ENCODE measurements at regions not wholly inside any gene's neighbourhood (a gene's known extent, or its start where the extent isn't known, plus 50 kb on each side); places are given as distances from the start of the nearest gene placed in this dataset.

DNA sequence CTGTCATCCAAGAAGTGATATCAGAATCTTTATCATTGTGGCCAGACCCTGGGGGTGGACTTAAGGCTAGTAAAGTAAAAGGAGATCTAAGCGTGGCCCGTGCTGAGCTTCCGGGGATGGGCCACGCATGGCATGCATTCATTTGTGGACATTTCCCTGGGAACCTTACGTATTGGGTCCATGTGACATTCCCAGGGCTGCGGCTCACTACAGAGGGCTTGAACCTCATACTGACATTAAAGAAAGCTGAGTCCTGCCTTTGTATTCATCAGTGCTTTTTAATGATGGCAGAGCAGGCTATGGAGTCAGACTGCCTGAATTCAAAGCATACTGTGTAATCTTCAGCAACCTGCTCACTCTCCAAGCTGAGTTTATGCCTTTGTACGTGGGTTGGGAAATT, 152.2 kb upstream of the AFDN start:
- H3K36me3 ChIP-seq (ENCODE audit: control insufficient read depth in 2 of 2, extremely low read depth in 1 of 2, insufficient read depth in 2 of 2, low read length in 2 of 2) = no peaks in the 10 kb centered on the region
- dilution Hi-C loops (cut with MboI; ENCODE audit: extremely low pct_ligation_motif_present, low sequenced_read_pairs) = no loop called here
- ChIA-PET POLR2A (no interaction called here), CTCF (no interaction called here)
- peaks cover 0 to 4% of the 10 kb centered on the region in 2 experiments for H3K27me3 ChIP-seq (ENCODE audit: control insufficient read depth in 2 of 2, insufficient read depth in 2 of 2, low read length in 2 of 2)
- H3K27ac ChIP-seq (ENCODE audit: insufficient read depth, low read depth, low read length) = no peak overlapping the region
- H3K4me1 ChIP-seq (ENCODE audit: control insufficient read depth, extremely low read depth, insufficient read depth, low read length) = peaks cover 21% of the 10 kb centered on the region
- no peak for FAIRE-seq
- no peak overlapping the region for H3K9ac ChIP-seq (replicated peaks; ENCODE audit: extremely low read depth, insufficient read depth, low read length)
- TF ChIP-seq FOS (IDR thresholded peaks at IDR 0.05; ENCODE audit: borderline replicate concordance, insufficient read depth, low read length) = no peak
- no peak for TF ChIP-seq POLR2AphosphoS5 (IDR thresholded peaks at IDR 0.05; ENCODE audit: insufficient read depth, low read depth, low read length)
- no peak for TF ChIP-seq JUN (IDR thresholded peaks at IDR 0.05; ENCODE audit: borderline replicate concordance, insufficient read depth, insufficient read length, low read depth)
- no peak for TF ChIP-seq CTCF (IDR thresholded peaks at IDR 0.05; ENCODE audit: extremely low read depth in 1 of 2, insufficient read depth in 1 of 2, low read depth in 1 of 2, low read length in 2 of 2)
- no peak for DNase-seq (ENCODE audit: low read depth, low spot score)
- H2AFZ ChIP-seq (ENCODE audit: low read depth, low read length) = no peak overlapping the region
- no peaks in the 10 kb centered on the region for H3K9me1 ChIP-seq (replicated peaks; ENCODE audit: control insufficient read depth, extremely low read depth, insufficient read depth, low read length)
- H3K79me2 ChIP-seq (ENCODE audit: control insufficient read depth, insufficient read depth, low read length) = no peaks in the 10 kb centered on the region
- no peak overlapping the region for H3K4me2 ChIP-seq (ENCODE audit: insufficient read depth, low read length)
- intact Hi-C loops (cut with micrococcal nuclease) = no loop called here
- no peaks in the 10 kb centered on the region for H3K9me3 ChIP-seq (replicated peaks; ENCODE audit: control insufficient read depth, insufficient read depth, low read length)
- BruUV-seq (replicated peaks) = no TSS peak
- no peaks in the 10 kb centered on the region for H4K20me1 ChIP-seq (replicated peaks; ENCODE audit: control insufficient read depth, extremely low read depth, insufficient read depth, low read length)
- no peak overlapping the region for H3K4me3 ChIP-seq (replicated peaks in 1 of 3; ENCODE audit: insufficient read depth in 1 of 3, low read depth in 1 of 3, low read length in 3 of 3)

DNA sequence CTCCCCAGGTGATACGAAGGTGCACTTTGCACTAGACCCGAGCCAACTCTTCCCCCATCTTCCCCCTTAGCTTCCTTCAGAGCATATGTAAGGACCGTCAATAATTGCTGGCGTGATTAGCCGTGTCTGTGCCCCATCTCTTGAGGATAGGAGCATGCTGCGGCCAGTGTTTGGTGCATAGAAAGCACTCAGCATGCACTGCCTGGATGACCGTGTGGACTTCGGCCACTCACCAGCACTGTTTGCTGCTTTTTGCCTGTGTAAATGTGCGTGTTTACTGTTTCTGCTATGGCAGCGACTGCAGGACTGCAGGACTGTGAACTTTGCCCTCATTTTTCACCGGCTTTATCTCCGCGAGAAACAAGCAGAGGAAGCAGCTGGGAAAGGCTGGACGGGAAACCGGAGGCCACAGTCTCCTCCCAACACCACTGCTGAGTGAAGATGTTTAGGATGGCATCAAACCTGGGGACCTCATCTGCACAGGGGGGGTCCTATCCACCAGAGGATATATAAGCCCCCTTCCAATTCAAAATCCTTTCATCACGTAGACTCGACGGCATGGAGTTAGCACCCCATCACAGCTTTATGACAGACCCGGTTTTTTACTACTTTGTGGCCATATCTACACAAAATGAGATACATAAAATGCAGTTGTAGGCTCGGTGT, 150.6 kb upstream of the AFDN start:
- FAIRE-seq (peak; percentile 96), DNase-seq (ENCODE audit: low read depth, low spot score) (peak; percentile 96)
- Histone ChIP-seq H3K9me3 (replicated peaks; ENCODE audit: control insufficient read depth, insufficient read depth, low read length) (no peaks in the 10 kb centered on the region), H3K4me2 (ENCODE audit: insufficient read depth, low read length) (peak overlapping the region; percentile 34), H3K9me1 (replicated peaks; ENCODE audit: control insufficient read depth, extremely low read depth, insufficient read depth, low read length) (no peaks in the 10 kb centered on the region), H3K9ac (replicated peaks; ENCODE audit: extremely low read depth, insufficient read depth, low read length) (no peak overlapping the region), H4K20me1 (replicated peaks; ENCODE audit: control insufficient read depth, extremely low read depth, insufficient read depth, low read length) (no peaks in the 10 kb centered on the region), H2AFZ (ENCODE audit: low read depth, low read length) (no peak overlapping the region), H3K36me3 (ENCODE audit: control insufficient read depth in 2 of 2, extremely low read depth in 1 of 2, insufficient read depth in 2 of 2, low read length in 2 of 2) (no peaks in the 10 kb centered on the region), H3K79me2 (ENCODE audit: control insufficient read depth, insufficient read depth, low read length) (no peaks in the 10 kb centered on the region), H3K4me1 (ENCODE audit: control insufficient read depth, extremely low read depth, insufficient read depth, low read length) (peaks cover 21% of the 10 kb centered on the region), H3K27me3 (ENCODE audit: control insufficient read depth in 2 of 2, insufficient read depth in 2 of 2, low read length in 2 of 2) (peaks cover 0 to 4% of the 10 kb centered on the region in 2 experiments), H3K4me3 (replicated peaks in 1 of 3; ENCODE audit: insufficient read depth in 1 of 3, low read depth in 1 of 3, low read length in 3 of 3) (no peak overlapping the region), H3K27ac (ENCODE audit: insufficient read depth, low read depth, low read length) (peak overlapping the region; percentile 33)
- CTCF ChIA-PET = interaction anchor here (1.4 to 1.7 kb wide), 2 partner anchors 23 to 223 kb away, joined by 3 to 4 read pairs; no protein-coding TSS in a partner anchor
- POLR2A ChIA-PET = interaction anchor here (1.1 kb wide), 1 partner anchor 23 kb away, joined by 3 read pairs; no protein-coding TSS in a partner anchor
- TF ChIP-seq POLR2AphosphoS5 (IDR thresholded peaks at IDR 0.05; ENCODE audit: insufficient read depth, low read depth, low read length) (no peak), MAX (IDR thresholded peaks at IDR 0.05; ENCODE audit: insufficient read depth, insufficient read length) (peak; percentile 42), EZH2 (IDR thresholded peaks at IDR 0.05; ENCODE audit: borderline replicate concordance, low read depth, low read length, severe bottlenecking) (no peak), MYC (IDR thresholded peaks at IDR 0.05; ENCODE audit: low read depth, low read length) (no peak), GATA2 (IDR thresholded peaks at IDR 0.05; ENCODE audit: insufficient read depth, insufficient read length, low read depth, low read length) (peak; percentile 51), POLR2A (IDR thresholded peaks at IDR 0.05; ENCODE audit: low read depth, low read length) (no peak), FOS (IDR thresholded peaks at IDR 0.05; ENCODE audit: borderline replicate concordance, insufficient read depth, low read length) (no peak)
- dilution Hi-C loops (cut with MboI; ENCODE audit: extremely low pct_ligation_motif_present, low sequenced_read_pairs) (no loop called here), intact Hi-C loops (cut with micrococcal nuclease) (loop anchor here (1.0 to 5.0 kb wide), 4 partner anchors 23 to 679 kb away; partner anchors contain the start of genes AFDN and CEP43)
- no TSS peak for BruUV-seq (replicated peaks)

All from endothelial cell of umbilical vein (primary cell).